AG10803 (cell line): ENCODE measurements at regions not wholly inside any gene's neighbourhood (a gene's known extent, or its start where the extent isn't known, plus 50 kb on each side); places are given as distances from the start of the nearest gene placed in this dataset.

Experiments
- DNase-seq: peaks from one replicate; pipeline ENCODE4 v3.0.0; 2010; ENCODE audit warnings: low read depth
- H3K4me3 ChIP-seq: 2 replicates; pipeline ENCODE4 v1.5.1; 2011; ENCODE audit warnings: mild to moderate bottlenecking, low read length, control low read depth
- CTCF ChIP-seq: conservative IDR thresholded peaks from 2 replicates; pipeline ENCODE4 v1.5.1; 2011; ENCODE audit warnings: mild to moderate bottlenecking, low read length, control low read depth, inconsistent platforms

GRCh38 chr4:148828291-148828690 is 386.1 kb upstream of the NR3C2 start:
- TF ChIP-seq CTCF: no peak
- H3K4me3 ChIP-seq: no peak overlapping the region
- no peak for DNase-seq

GRCh38 chr4:148827781-148828180 is 385.6 kb upstream of the NR3C2 start:
- H3K4me3 ChIP-seq: no peak overlapping the region
- TF ChIP-seq CTCF: no peak
- DNase-seq: no peak

- TF ChIP-seq CTCF: no peak
- no peak for DNase-seq
- no peak overlapping the region for H3K4me3 ChIP-seq
Observed at GRCh38 chr4:148823419-148823769, 381.2 kb upstream of the NR3C2 start.

- DNase-seq: no peak
- TF ChIP-seq CTCF: no peak
- H3K4me3 ChIP-seq: no peak overlapping the region
Observed at GRCh38 chr4:148822572-148823418, 380.6 kb upstream of the NR3C2 start.

- DNase-seq: no peak
- H3K4me3 ChIP-seq: no peak overlapping the region
- TF ChIP-seq CTCF: no peak
Observed at GRCh38 chr4:148814030-148814429, 371.8 kb upstream of the NR3C2 start.

GRCh38 chr4:148813289-148813688 is 371.1 kb upstream of the NR3C2 start:
- DNase-seq: no peak
- no peak for TF ChIP-seq CTCF
- no peak overlapping the region for H3K4me3 ChIP-seq

- no peak for TF ChIP-seq CTCF
- DNase-seq: no peak
- H3K4me3 ChIP-seq: no peak overlapping the region
Observed at GRCh38 chr4:148812101-148812500, 369.9 kb upstream of the NR3C2 start.
